ENCODE measurements at regions not wholly inside any gene's neighbourhood (a gene's known extent, or its start where the extent isn't known, plus 50 kb on each side); places are given as distances from the start of the nearest gene placed in this dataset.

GRCh38 chr18:46179306-46179705 lies 75.1 kb downstream of the HAUS1 start:
- no CpG with 5 or more reads among the region's 5 CpGs for WGBS (ENCODE audit: insufficient coverage, low coverage, missing lambda C conversion rate)
- DNase-seq (ENCODE audit: extremely low read depth in 1 of 4, low spot score in 3 of 4) (no peak), FAIRE-seq (no peak), ATAC-seq (no peak)
- no peak overlapping the region for H3K27ac ChIP-seq (ENCODE audit: extremely low read depth, low read depth, low read length)
- no peak overlapping the region for H3K4me3 ChIP-seq
- peaks cover 9% of the 10 kb centered on the region; the same call in 1 of the 2 replicates for H4K20me1 ChIP-seq (replicated peaks; ENCODE audit: control insufficient read depth, insufficient read depth, low read length)
- H3K4me1 ChIP-seq (replicated peaks in 1 of 2; ENCODE audit: control insufficient read depth in 2 of 2, insufficient read depth in 2 of 2, low read length in 2 of 2): peaks cover 4 to 5% of the 10 kb centered on the region in 2 experiments; a peak in 4 of 5 replicates
- H3K9ac ChIP-seq (ENCODE audit: insufficient read depth in 1 of 2, low read depth in 2 of 2, low read length in 2 of 2): no peak overlapping the region
- no peak overlapping the region for H2AFZ ChIP-seq (ENCODE audit: low read depth, low read length)
- no TSS peak for BruUV-seq (replicated peaks)
- no peak overlapping the region for H3K4me2 ChIP-seq (ENCODE audit: insufficient read depth, low read length)
- POLR2A ChIA-PET: no interaction called here
- in situ Hi-C loops (cut with MboI): no loop called here
- CTCF ChIA-PET (ENCODE audit: low intra/inter-chr PET ratio): no interaction called here
- intact Hi-C loops (cut with micrococcal nuclease): no loop called here
- H3K36me3 ChIP-seq (ENCODE audit: control insufficient read depth, insufficient read depth, low read length): peaks cover 5% of the 10 kb centered on the region; the same call in 1 of the 3 replicates
- H3K9me1 ChIP-seq (ENCODE audit: control insufficient read depth, insufficient read depth, low read length): no peaks in the 10 kb centered on the region
- peaks cover 92% of the 10 kb centered on the region for H3K79me2 ChIP-seq (ENCODE audit: control insufficient read depth, insufficient read depth, low read length)
- H3K9me3 ChIP-seq (replicated peaks; ENCODE audit: control insufficient read depth, insufficient read depth, low read depth, low read length): no peaks in the 10 kb centered on the region
- H3K27me3 ChIP-seq (ENCODE audit: control insufficient read depth in 2 of 2, insufficient read depth in 2 of 2, low read length in 2 of 2): no peaks in the 10 kb centered on the region
- TF ChIP-seq, protein P1, sequence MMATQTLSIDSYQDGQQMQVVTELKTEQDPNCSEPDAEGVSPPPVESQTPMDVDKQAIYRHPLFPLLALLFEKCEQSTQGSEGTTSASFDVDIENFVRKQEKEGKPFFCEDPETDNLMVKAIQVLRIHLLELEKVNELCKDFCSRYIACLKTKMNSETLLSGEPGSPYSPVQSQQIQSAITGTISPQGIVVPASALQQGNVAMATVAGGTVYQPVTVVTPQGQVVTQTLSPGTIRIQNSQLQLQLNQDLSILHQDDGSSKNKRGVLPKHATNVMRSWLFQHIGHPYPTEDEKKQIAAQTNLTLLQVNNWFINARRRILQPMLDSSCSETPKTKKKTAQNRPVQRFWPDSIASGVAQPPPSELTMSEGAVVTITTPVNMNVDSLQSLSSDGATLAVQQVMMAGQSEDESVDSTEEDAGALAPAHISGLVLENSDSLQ (IDR thresholded peaks at IDR 0.05): no peak
- TF ChIP-seq ZNF134 (CRISPR knock-in tag; conservative IDR thresholded peaks at IDR 0.05) (no peak), ZBTB40 (IDR thresholded peaks at IDR 0.05) (no peak), ZBTB40 (CRISPR knock-in tag; IDR thresholded peaks at IDR 0.05) (no peak), TRIM25 (IDR thresholded peaks at IDR 0.05; ENCODE audit: borderline replicate concordance) (no peak), TAF15 (IDR thresholded peaks at IDR 0.05; ENCODE audit: low read depth, low read length) (no peak), RBM17 (IDR thresholded peaks at IDR 0.05; ENCODE audit: borderline replicate concordance, low read depth, low read length) (no peak), HOXB6 (CRISPR knock-in tag; IDR thresholded peaks at IDR 0.05; ENCODE audit: borderline replicate concordance) (no peak)
- TF ChIP-seq, protein P2, sequence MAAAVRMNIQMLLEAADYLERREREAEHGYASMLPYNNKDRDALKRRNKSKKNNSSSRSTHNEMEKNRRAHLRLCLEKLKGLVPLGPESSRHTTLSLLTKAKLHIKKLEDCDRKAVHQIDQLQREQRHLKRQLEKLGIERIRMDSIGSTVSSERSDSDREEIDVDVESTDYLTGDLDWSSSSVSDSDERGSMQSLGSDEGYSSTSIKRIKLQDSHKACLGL (CRISPR knock-in tag; IDR thresholded peaks at IDR 0.05; ENCODE audit: borderline replicate concordance, poor library complexity, severe bottlenecking): no peak
